IPS DF 4.7 (cell line): ENCODE measurements at regions not wholly inside any gene's neighbourhood (a gene's known extent, or its start where the extent isn't known, plus 50 kb on each side); places are given as distances from the start of the nearest gene placed in this dataset.

Source experiments
- DNase-seq: peaks from one replicate; pipeline ENCODE4 v3.0.0-alpha.2; 2013; ENCODE audit warnings: low spot score; ENCODE audit errors: extremely low read depth

DNA sequence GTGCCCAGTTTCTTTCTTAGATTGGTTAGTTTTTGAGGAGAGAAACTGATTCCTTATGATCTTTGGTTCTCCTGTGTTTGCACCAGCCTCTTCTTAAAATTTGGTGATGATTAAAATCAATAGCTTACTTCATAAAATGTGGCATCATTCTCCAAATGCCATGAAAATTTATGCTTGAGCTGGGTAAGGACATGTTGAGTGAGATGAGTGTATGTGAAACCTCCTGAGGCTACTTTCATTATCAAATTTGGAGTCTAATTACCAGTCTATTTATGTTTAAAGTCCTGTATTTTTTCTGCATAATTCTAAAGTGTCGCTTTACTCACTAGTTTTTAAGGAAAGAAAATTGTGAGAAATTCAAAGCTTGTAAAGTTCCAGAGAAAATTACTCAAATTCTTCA, 102.1 kb downstream of the DIPK2A start:
- DNase-seq, result no peak

GRCh38 chr3:144079634-144080033, 108.0 kb downstream of the DIPK2A start:
- DNase-seq, result no peak

GRCh38 chr3:144084929-144085328, 113.3 kb downstream of the DIPK2A start:
- DNase-seq, result no peak

DNA sequence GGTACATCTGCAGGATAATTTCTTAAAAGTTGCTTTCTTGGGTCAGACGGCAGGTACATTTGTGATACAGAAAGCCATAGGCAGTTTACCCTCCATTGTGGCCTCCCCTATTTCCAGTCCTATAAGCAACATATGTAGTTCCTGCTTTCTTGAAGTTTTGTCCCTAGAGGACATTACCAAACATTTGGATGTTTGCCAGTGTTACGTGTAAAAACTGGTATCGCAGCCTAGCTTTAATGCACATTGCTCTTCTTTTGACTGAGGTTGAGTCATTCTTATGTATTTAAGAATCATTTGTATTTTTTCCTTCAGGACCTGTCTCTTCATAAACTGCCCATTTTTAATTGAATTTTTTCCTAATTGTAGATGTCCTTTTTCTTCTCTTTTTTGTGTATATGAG, 114.3 kb downstream of the DIPK2A start:
- DNase-seq, result no peak

DNA sequence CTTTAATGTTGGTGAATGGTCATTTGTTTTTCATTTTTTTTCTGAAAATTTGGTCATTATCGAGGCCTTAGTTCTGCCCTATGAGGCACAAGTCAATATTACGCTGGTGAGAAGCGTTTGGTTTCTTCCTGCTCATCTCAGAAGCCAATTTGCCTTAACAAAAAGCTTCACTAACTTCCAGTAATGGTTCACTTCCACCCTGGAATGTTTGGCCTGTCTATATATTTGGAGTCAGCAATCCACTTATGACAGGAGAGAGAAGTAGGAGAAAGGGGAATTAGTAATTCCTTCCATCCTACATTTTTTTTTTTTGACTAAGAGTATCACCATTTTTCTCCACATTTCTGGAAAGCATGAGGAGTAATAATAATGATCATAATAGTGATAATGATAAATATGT, 124.4 kb downstream of the DIPK2A start:
- no peak for DNase-seq

DNA sequence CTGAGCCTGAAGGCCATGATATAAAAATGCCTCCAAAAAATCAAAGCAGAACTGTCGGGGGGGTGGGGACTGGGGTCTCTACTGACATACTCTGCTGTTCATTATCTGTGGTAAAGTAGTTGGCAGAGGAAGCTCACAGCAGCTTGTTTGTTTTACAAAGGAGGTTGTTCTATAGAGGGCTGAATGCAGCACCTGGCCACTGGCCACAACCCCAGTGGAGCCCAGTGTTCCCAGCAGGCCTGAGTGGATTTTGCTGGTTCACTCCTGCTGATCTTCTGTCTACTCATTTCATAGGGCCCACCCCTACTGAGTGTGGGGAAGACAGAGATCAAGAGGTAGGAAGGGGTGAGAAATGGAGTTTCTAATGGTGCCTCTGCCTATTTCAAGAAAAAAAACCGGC, 125.5 kb downstream of the DIPK2A start:
- DNase-seq, result no peak

DNA sequence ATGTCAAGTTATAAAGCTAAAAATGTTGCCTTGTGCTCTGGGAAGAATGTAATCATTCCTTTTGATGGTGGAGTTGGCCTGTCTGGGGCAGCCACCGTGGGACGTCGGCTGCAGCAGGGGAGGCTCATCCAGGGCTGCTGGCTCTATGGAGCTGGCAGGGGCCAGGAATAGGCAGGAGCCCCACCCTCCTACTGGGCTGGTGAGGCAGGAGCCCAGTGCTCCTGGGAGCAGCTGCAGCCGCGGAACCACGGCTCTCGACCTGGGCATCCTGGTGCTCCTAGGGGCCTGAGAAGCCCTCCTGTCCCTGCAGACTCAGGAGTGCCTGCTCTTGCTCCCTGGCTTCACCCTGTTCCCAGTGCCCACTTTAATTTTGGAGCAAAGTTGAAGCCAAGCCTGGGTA, 127.1 kb downstream of the DIPK2A start:
- no peak for DNase-seq

DNA sequence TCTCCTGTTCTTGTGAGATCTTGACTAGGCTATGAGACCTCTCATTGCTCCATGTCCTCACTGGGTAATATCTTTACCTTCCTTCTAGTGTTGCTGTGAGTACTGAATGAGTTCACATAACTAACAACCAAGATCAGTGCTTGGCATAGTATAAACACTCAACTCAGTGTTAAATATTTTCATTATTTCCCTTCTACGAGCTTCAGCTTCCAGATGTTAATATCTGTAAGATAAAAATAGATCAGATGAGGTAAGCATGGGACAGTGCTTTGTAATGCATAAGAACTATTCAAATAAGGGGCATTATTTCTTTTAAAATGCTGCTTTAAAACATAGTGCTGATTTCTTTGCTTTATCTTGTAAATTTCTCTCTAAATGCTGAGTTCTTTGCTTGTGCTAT, 130.8 kb downstream of the DIPK2A start:
- DNase-seq, result no peak

GRCh38 chr3:144104186-144104585, 132.6 kb downstream of the DIPK2A start:
- DNase-seq, result no peak

- DNase-seq, result no peak
Measured at GRCh38 chr3:144104679-144105078, 133.1 kb downstream of the DIPK2A start.

DNA sequence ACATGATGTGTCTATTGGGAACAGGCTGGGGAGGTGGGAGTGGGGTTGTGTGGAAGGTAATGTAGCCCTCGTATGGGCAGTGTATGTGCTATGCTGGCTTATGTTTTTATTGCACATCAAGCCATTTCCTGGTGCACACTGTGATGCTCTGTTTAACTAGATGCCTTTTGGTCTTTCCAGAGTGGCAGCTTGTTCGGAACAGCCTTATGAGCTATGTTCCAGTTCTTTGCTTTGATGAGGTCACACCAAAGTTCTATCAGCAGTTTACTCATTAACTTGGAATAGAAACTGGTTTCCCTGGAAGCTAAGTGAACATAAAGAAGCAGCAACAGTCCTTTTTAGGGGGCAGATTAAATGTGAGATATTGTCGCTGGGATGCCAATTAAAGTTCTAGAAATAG, 133.9 kb downstream of the DIPK2A start:
- DNase-seq, result no peak

GRCh38 chr3:144106970-144107369, 135.3 kb downstream of the DIPK2A start:
- DNase-seq, result no peak

- DNase-seq, result no peak
Measured at GRCh38 chr3:144107923-144108322, 136.3 kb downstream of the DIPK2A start.

- DNase-seq, result no peak
Measured at GRCh38 chr3:144109944-144110343, 138.3 kb downstream of the DIPK2A start.

- no peak for DNase-seq
Measured at GRCh38 chr3:144112036-144112435, 140.4 kb downstream of the DIPK2A start.

GRCh38 chr3:144112437-144112836, 140.8 kb downstream of the DIPK2A start:
- no peak for DNase-seq

GRCh38 chr3:144114767-144115166, 143.1 kb downstream of the DIPK2A start:
- DNase-seq, result no peak

- DNase-seq, result no peak
Measured at GRCh38 chr3:144119633-144120032, 148.0 kb downstream of the DIPK2A start.

GRCh38 chr3:144121661-144122060, 150.0 kb downstream of the DIPK2A start:
- DNase-seq, result no peak

GRCh38 chr3:144127014-144127413, 155.4 kb downstream of the DIPK2A start:
- no peak for DNase-seq

GRCh38 chr3:144127700-144128099, 156.1 kb downstream of the DIPK2A start:
- no peak for DNase-seq

GRCh38 chr3:144128108-144128892, 156.7 kb downstream of the DIPK2A start:
- no peak for DNase-seq

- DNase-seq, result no peak
Measured at GRCh38 chr3:144129536-144130214, 158.1 kb downstream of the DIPK2A start.
